GDM1 (cell line): ENCODE measurements at regions not wholly inside any gene's neighbourhood (a gene's known extent, or its start where the extent isn't known, plus 50 kb on each side); places are given as distances from the start of the nearest gene placed in this dataset.
"Not testable (repeated sequence)": the region's sequence is repeated elsewhere in the genome, so short reads cannot be mapped to it uniquely, and the experiment has no call there.

ENCODE experiments used
- DNase-seq: peaks from one replicate; lab custom pipeline; 2025; lab: John Stamatoyannopoulos, UW

- no peak for DNase-seq
Observed at GRCh38 chr1:195686764-195687163, 921.5 kb downstream of the KCNT2 start.

- no peak for DNase-seq
Observed at GRCh38 chr1:195664628-195665027, 943.6 kb downstream of the KCNT2 start.

- no peak for DNase-seq
Observed at GRCh38 chr1:195663549-195664280, 944.5 kb downstream of the KCNT2 start.

GRCh38 chr1:195656780-195657179, 951.5 kb downstream of the KCNT2 start:
- no peak for DNase-seq

GRCh38 chr1:195648875-195649274, 959.4 kb downstream of the KCNT2 start:
- DNase-seq, result not testable (repeated sequence)

- DNase-seq, result no peak
Observed at GRCh38 chr1:195637539-195637938, 970.7 kb downstream of the KCNT2 start.

GRCh38 chr1:195618287-195618686, 990.0 kb downstream of the KCNT2 start:
- no peak for DNase-seq

GRCh38 chr1:195617106-195617505, 991.1 kb downstream of the KCNT2 start:
- DNase-seq, result no peak

- DNase-seq, result no peak
Observed at GRCh38 chr1:195608883-195609282, 999.4 kb downstream of the KCNT2 start.

- DNase-seq, result no peak
Observed at GRCh38 chr1:195606483-195606882, 1001.8 kb downstream of the KCNT2 start.

- no peak for DNase-seq
Observed at GRCh38 chr1:195604287-195604686, 1004.0 kb downstream of the KCNT2 start.

GRCh38 chr1:195597891-195598290, 1010.3 kb downstream of the KCNT2 start:
- no peak for DNase-seq

- DNase-seq, result no peak
Observed at GRCh38 chr1:195594773-195595172, 1013.5 kb downstream of the KCNT2 start.

- no peak for DNase-seq
Observed at GRCh38 chr1:195594322-195594721, 1013.9 kb downstream of the KCNT2 start.

GRCh38 chr1:195591917-195592672, 1016.1 kb downstream of the KCNT2 start:
- no peak for DNase-seq

GRCh38 chr1:195590649-195591048, 1017.6 kb downstream of the KCNT2 start:
- DNase-seq, result no peak

GRCh38 chr1:195584870-195585624, 1023.2 kb downstream of the KCNT2 start:
- DNase-seq, result no peak

GRCh38 chr1:195580988-195581387, 1027.3 kb downstream of the KCNT2 start:
- DNase-seq, result no peak

- no peak for DNase-seq
Observed at GRCh38 chr1:195577748-195578147, 1030.5 kb downstream of the KCNT2 start.

- no peak for DNase-seq
Observed at GRCh38 chr1:195576641-195577040, 1031.6 kb downstream of the KCNT2 start.

GRCh38 chr1:195574511-195574910, 1033.7 kb downstream of the KCNT2 start:
- no peak for DNase-seq

GRCh38 chr1:195569934-195570333, 1038.3 kb downstream of the KCNT2 start:
- DNase-seq, result no peak

GRCh38 chr1:195568389-195568788, 1039.9 kb downstream of the KCNT2 start:
- DNase-seq, result no peak
